Stimulated activated CD8-positive, alpha-beta memory T cell treated with anti-CD3 and anti-CD28 coated beads, Interleukin-7, amount 100 ng/mL, for 48 hours (primary cell): ENCODE measurements at regions not wholly inside any gene's neighbourhood (a gene's known extent, or its start where the extent isn't known, plus 50 kb on each side); places are given as distances from the start of the nearest gene placed in this dataset.
A peak's percentile ranks its signal among the peaks of the same experiment; 100 is the strongest.

ENCODE experiments used
- DNase-seq, 2 donors: peaks; one replicate each; pipeline ENCODE4 v3.0.0-alpha.2; 2020; ENCODE audit warnings: low read depth in 1 of 2; ENCODE audit errors: extremely low read depth in 1 of 2

GRCh38 chr3:106577241-106577640 is 708.4 kb upstream of the CBLB start:
- DNase-seq, result no peak

- DNase-seq, result no peak
Measured at GRCh38 chr3:106578911-106579310, 710.1 kb upstream of the CBLB start.

GRCh38 chr3:106582151-106582550 is 713.3 kb upstream of the CBLB start:
- no peak for DNase-seq

GRCh38 chr3:106587551-106587950 is 718.7 kb upstream of the CBLB start:
- no peak for DNase-seq

DNA sequence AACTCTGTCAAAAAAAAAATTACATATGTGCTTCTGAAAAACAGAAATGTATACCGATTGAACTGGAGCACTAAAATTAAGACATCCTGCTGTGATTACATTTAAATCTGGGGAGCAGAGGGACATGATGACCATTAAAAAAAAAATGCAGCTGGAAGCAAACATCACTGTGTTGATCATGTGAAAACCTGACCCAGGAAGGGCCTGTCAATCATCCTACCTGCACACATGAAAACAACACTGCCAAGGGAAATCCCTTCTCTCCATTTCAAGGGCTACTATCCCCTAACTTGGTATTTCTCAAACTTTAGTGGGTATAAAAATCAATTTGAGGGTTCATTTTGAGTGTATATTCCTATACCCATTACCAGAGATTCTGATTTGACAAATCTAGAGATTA is 719.9 kb upstream of the CBLB start:
- no peak for DNase-seq

- DNase-seq, result no peak
Measured at GRCh38 chr3:106589311-106589942, 720.6 kb upstream of the CBLB start.

GRCh38 chr3:106590216-106590615 is 721.4 kb upstream of the CBLB start:
- no peak for DNase-seq

GRCh38 chr3:106593381-106593780 is 724.6 kb upstream of the CBLB start:
- DNase-seq, result no peak

DNA sequence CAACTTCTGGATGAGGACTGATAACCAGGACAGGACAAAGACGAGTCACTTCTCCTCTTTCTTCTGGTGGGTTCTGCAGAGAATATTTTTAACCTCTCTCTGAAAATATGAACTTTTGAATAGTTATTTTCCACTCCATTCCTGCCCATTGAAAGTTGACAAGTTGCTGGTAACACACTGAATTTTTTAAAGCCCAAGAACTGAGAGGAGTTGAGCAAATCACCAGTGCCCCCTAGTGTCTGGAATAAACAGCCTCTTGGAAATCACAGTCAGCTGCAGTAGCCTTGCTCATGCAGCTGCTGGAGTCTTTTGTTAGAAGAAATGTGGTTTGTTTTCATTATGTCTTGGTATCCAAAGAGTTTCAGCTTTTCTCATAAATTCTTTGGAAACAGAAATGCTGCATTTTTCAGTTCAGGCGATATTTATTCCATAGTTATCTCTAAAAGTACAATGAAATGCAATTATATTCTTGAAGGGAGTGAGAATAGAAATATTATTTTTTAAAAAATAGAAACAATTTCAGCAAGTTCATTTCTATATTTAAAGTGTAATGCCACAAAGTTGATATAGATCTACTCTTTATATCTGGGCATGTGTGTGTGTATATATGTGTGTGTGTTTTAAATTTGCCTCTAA is 741.0 kb upstream of the CBLB start:
- DNase-seq, result peak; percentile 15 to 43

DNA sequence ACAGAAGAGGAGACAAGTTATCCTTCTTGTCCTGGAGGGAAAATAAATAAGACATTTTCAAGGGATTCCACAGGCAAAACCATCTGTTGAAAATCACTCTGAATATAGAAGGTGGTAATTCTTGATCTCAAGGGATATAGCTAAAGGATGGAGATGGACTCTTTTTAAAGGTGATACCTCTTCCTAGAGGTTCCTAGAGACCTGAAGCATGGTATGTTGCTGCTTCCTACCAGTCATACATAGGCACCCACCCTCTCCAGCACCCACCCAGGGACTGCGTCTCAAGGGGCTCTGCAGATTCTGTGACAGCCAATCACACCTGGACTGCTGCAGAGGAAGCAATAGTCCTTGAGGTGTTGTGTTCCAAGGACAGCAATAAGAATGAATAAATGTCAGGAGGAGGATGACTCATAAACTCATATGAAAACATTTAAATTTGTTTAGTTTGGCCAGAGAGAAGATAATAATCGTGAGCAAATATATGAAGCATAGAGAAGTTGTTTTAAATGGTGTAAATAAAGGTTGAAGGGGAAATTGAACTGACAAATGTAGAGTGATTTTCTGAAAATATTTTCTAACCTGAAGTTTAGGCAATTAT is 741.6 kb upstream of the CBLB start:
- no peak for DNase-seq

GRCh38 chr3:106611116-106611515 is 742.3 kb upstream of the CBLB start:
- no peak for DNase-seq

DNA sequence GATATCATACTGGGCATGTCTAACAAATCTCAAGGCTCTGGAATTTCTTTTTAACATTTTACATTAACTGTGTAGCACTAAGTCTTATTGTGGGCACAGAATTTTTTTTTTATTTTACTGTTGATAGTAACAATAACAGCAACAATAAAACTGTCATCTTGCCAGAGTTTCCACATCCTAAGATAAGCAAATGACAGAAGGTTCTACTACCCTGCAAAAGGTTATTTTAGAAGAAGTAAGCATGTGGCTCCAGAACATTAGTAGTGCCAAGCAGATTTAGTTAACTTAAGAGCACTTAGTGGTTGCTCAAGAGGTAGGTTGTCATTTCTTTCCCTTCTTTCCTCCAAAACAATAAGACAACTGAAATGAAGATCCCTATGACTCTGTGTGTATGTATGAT is 743.0 kb upstream of the CBLB start:
- DNase-seq, result no peak

- DNase-seq, result no peak
Measured at GRCh38 chr3:106616556-106616955, 747.7 kb upstream of the CBLB start.

GRCh38 chr3:106617276-106617675 is 748.5 kb upstream of the CBLB start:
- no peak for DNase-seq

GRCh38 chr3:106620646-106621045 is 751.8 kb upstream of the CBLB start:
- DNase-seq, result no peak

GRCh38 chr3:106624154-106624553 is 753.1 kb upstream of the CCDC54 start:
- no peak for DNase-seq

GRCh38 chr3:106628407-106628806 is 748.8 kb upstream of the CCDC54 start:
- no peak for DNase-seq

DNA sequence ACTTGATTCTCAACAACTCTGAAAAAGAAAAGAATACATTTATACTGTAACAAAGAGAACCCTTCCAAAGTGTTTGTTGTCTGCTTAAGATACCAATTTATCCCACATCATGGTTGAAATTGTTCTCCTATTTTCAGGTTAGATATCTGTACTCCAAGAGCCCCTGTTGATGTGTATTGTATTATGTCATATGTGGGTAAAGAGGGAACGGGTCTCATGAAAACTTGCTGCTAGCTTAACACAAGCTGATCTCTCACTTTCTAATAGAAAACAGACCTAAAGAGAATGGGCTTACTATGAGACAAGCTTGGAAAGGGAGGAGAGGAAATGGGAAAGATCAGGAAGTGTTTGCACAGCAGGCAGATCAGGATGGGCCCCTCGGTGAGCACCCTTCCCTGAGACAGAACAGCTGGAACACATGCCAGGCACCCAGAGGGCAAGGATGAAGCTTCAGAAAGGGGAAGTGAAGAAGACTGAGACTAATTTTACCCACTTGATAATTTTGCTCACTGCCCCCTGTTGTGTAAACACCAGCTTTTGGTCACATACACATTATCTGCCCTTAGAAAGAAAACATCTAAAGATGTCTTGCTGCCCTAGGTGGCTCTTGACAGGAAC is 747.9 kb upstream of the CCDC54 start:
- no peak for DNase-seq

DNA sequence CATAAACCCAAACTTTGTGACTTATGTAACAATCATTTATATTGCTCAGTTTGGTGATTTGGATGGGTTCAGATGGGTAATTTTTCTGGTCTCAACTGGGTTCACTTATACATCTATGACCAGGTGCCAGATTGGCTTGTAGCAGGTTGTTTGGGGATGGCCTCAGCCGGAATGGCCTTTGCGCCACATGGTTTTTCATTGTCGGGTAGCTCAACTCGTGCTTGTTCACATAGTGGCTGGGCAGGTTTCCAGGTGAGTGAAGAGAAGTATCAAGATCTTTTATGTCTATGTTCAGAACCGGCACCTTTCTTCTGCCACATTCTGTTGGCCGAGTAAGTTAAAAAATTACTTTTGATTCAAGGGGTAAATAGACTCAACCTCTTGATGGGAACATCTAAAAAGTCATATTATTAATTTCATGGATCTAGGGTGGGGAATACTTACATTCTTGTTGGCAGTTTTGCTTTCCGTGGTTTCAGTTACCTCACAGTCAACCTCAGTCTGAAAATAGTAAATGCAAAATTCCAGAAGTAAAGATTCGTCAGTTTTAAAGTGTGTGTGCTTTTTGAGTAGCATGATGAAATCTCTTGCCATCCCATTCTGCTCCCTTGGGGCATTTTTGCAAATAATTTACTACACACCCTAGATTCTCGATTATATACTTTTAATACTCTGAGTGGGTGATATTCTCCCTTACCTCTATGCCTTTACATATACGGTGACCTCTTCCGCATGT is 745.7 kb upstream of the CCDC54 start:
- no peak for DNase-seq

GRCh38 chr3:106635271-106635670 is 742.0 kb upstream of the CCDC54 start:
- DNase-seq, result no peak

DNA sequence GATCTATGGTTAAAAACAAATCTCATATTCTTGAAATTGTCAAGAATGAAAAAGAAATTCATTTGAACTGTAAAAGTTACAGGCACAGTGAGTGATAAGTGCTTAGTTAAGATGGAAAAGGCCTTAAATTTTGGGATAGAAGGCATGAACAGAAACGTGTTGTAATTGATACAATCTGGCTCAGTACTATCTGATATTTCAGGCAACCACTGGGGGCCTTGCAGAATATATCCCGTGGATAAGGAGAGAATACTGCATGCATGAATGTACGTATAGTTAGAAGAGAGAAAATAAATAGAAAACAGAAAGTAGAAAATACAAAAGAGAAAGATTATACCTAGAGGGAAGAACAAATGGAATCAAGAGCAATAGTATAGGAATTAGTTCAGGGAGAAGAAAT is 741.4 kb upstream of the CCDC54 start:
- DNase-seq, result no peak
